H1 (cell line): ENCODE measurements at regions not wholly inside any gene's neighbourhood (a gene's known extent, or its start where the extent isn't known, plus 50 kb on each side); places are given as distances from the start of the nearest gene placed in this dataset.

Experiments
- CTCF ChIA-PET: fragments of 300-600 bp; sonication (Branson Sonifier 250); formaldehyde crosslinking; loops from one replicate; lab custom pipeline; 2021; ENCODE audit not compliant: partially characterized antibody; lab: Charles Lee
- POLR2A ChIA-PET: fragments of 300-600 bp; sonication (Branson Sonifier 250); formaldehyde crosslinking; loops from one replicate; lab custom pipeline; 2021; ENCODE audit warnings: inconsistent platforms; ENCODE audit not compliant: partially characterized antibody; lab: Charles Lee
- DNase-seq, 2 experiments: peaks; one replicate each; pipeline versions ENCODE4 v3.0.0 to v3.0.0-alpha.2; 2010 to 2022; ENCODE audit warnings: low spot score in 2 of 2, low read depth in 1 of 2, mixed read lengths in 1 of 2
- FAIRE-seq: peaks from 2 replicates; lab custom pipeline; 2011; peaks lifted over from hg19 to GRCh38; lab: Jason Lieb, UNC
- H2AFZ ChIP-seq: 2 replicates; pipeline ENCODE4 v1.8.1; 2012; ENCODE audit warnings: low read length, inconsistent platforms
- H2AK5ac ChIP-seq: 2 replicates; pipeline ENCODE4 v1.6.1; 2013; ENCODE audit warnings: low read depth, low read length
- H2BK120ac ChIP-seq: replicated peaks from 2 replicates; pipeline ENCODE3; 2013; ENCODE audit warnings: low read depth, low read length, inconsistent platforms
- H2BK12ac ChIP-seq: 2 replicates; pipeline ENCODE4 v1.6.1; 2013; ENCODE audit warnings: low read depth, low read length
- H2BK15ac ChIP-seq: 2 replicates; pipeline ENCODE4 v1.6.1; 2013; ENCODE audit warnings: low read length
- H2BK20ac ChIP-seq: 2 replicates; pipeline ENCODE4 v1.6.1; 2013; ENCODE audit warnings: low read length
- H2BK5ac ChIP-seq: 2 replicates; pipeline ENCODE4 v1.6.1; 2013; ENCODE audit warnings: low read depth, low read length
- H3K14ac ChIP-seq: 2 replicates; pipeline ENCODE4 v1.6.1; 2013; ENCODE audit warnings: inconsistent platforms; ENCODE audit not compliant: insufficient read length
- H3K18ac ChIP-seq: 2 replicates; pipeline ENCODE4 v1.6.1; 2013; ENCODE audit warnings: low read length; ENCODE audit errors: extremely low read depth
- H3K23ac ChIP-seq: 2 replicates; pipeline ENCODE4 v1.6.1; 2013; ENCODE audit warnings: inconsistent platforms; ENCODE audit not compliant: insufficient read length
- H3K23me2 ChIP-seq: 2 replicates; pipeline ENCODE4 v1.6.1; 2013; ENCODE audit warnings: low read depth, low read length
- H3K27ac ChIP-seq: 2 replicates; pipeline ENCODE4 v1.6.1; 2011; ENCODE audit warnings: low read depth, low read length, inconsistent platforms
- H3K27me3 ChIP-seq, 4 experiments: replicated peaks in 1 of 4; 1 replicate in 1 of 4; 2 replicates in 3 of 4; pipeline versions ENCODE4 v1.6.1 to v1.8.1; 2011 to 2013; ENCODE audit warnings: low read length in 3 of 4, mild to moderate bottlenecking in 3 of 4, inconsistent platforms in 2 of 4, mixed read lengths in 2 of 4, moderate library complexity in 1 of 4; ENCODE audit not compliant: control insufficient read depth in 3 of 4, insufficient read depth in 3 of 4; ENCODE audit errors: extremely low read depth in 1 of 4
- H3K36me3 ChIP-seq, 4 experiments: 2 replicates each; pipeline versions ENCODE4 v1.6.1 to v1.8.1; 2011 to 2013; ENCODE audit warnings: mild to moderate bottlenecking in 4 of 4, low read length in 3 of 4, moderate library complexity in 2 of 4, control low read depth in 1 of 4, inconsistent platforms in 1 of 4; ENCODE audit not compliant: insufficient read depth in 4 of 4, control insufficient read depth in 2 of 4
- H3K4ac ChIP-seq: replicated peaks from 2 replicates; pipeline ENCODE3; 2013; ENCODE audit warnings: low read length, low read depth, mixed read lengths, inconsistent platforms; ENCODE audit not compliant: insufficient read length
- H3K4me1 ChIP-seq, 4 experiments: replicated peaks in 1 of 4; 1 replicate in 1 of 4; 2 replicates in 3 of 4; pipeline versions ENCODE4 v1.6.1 to v1.8.1; 2011 to 2013; ENCODE audit warnings: low read length in 3 of 4, inconsistent platforms in 2 of 4, mixed read lengths in 1 of 4; ENCODE audit not compliant: insufficient read depth in 4 of 4, control insufficient read depth in 3 of 4
- H3K4me2 ChIP-seq, 2 experiments: 2 replicates each; pipeline versions ENCODE4 v1.6.1 to v1.8.1; 2011 to 2013; ENCODE audit warnings: low read depth in 2 of 2, low read length in 2 of 2, control low read depth in 1 of 2, inconsistent platforms in 1 of 2, mild to moderate bottlenecking in 1 of 2; ENCODE audit not compliant: insufficient read depth in 1 of 2
- H3K4me3 ChIP-seq, 4 experiments: fragments of 200-600, 300-600 bp in 1 of 4; sonication (generic), shearing (Covaris generic), sonication (Bioruptor Twin) in 1 of 4; 2 replicates each; pipeline versions ENCODE4 v1.5.1 to v1.8.1; 2011 to 2016; ENCODE audit warnings: low read length in 4 of 4, low read depth in 3 of 4, control low read depth in 2 of 4, inconsistent platforms in 2 of 4, mild to moderate bottlenecking in 2 of 4, mixed read lengths in 1 of 4, moderate library complexity in 1 of 4; ENCODE audit not compliant: insufficient read depth in 2 of 4; ENCODE audit errors: extremely low read depth in 1 of 4
- H3K56ac ChIP-seq: replicated peaks from 2 replicates; pipeline ENCODE3; 2013; ENCODE audit warnings: low read depth, mild to moderate bottlenecking, mixed read lengths, low read length, inconsistent platforms; ENCODE audit not compliant: insufficient read length
- H3K79me1 ChIP-seq: 2 replicates; pipeline ENCODE4 v1.6.1; 2013; ENCODE audit warnings: low read depth, low read length, control low read depth
- H3K79me2 ChIP-seq, 2 experiments: 2 replicates each; pipeline versions ENCODE4 v1.6.1 to v1.8.1; 2012 to 2013; ENCODE audit warnings: low read length in 2 of 2, mild to moderate bottlenecking in 2 of 2, inconsistent platforms in 1 of 2; ENCODE audit not compliant: insufficient read depth in 2 of 2, control insufficient read depth in 1 of 2
- H3K9ac ChIP-seq, 4 experiments: replicated peaks in 1 of 4; 1 replicate in 1 of 4; 2 replicates in 3 of 4; pipeline versions ENCODE4 v1.6.1 to v1.8.1; 2011 to 2013; ENCODE audit warnings: low read depth in 3 of 4, low read length in 3 of 4, control low read depth in 2 of 4, mild to moderate bottlenecking in 2 of 4, moderate library complexity in 2 of 4, inconsistent platforms in 1 of 4; ENCODE audit errors: extremely low read depth in 1 of 4
- H3K9me3 ChIP-seq, 2 experiments: 2 replicates each; pipeline versions ENCODE4 v1.6.1 to v1.8.1; 2012 to 2013; ENCODE audit warnings: mild to moderate bottlenecking in 2 of 2, moderate library complexity in 2 of 2, control low read depth in 1 of 2, inconsistent platforms in 1 of 2, low read depth in 1 of 2, low read length in 1 of 2, mixed read lengths in 1 of 2; ENCODE audit not compliant: insufficient read depth in 2 of 2
- H4K20me1 ChIP-seq, 2 experiments: replicated peaks in 1 of 2; 2 replicates each; pipeline versions ENCODE3 to v1.8.1; 2011 to 2013; ENCODE audit warnings: inconsistent platforms in 2 of 2, low read length in 2 of 2, mild to moderate bottlenecking in 1 of 2; ENCODE audit not compliant: insufficient read depth in 2 of 2, control insufficient read depth in 1 of 2
- H4K5ac ChIP-seq: 2 replicates; pipeline ENCODE4 v1.6.1; 2013; ENCODE audit warnings: low read length, low read depth, mixed read lengths, inconsistent platforms; ENCODE audit not compliant: insufficient read length
- H4K8ac ChIP-seq: 2 replicates; pipeline ENCODE4 v1.8.0; 2013; ENCODE audit warnings: mild to moderate bottlenecking, moderate library complexity, low read length, inconsistent platforms; ENCODE audit not compliant: insufficient read depth; ENCODE audit errors: extremely low read depth
- H4K91ac ChIP-seq: replicated peaks from 2 replicates; pipeline ENCODE3; 2013; ENCODE audit warnings: low read length, mixed read lengths, inconsistent platforms; ENCODE audit not compliant: insufficient read length
- ATF3 ChIP-seq: IDR thresholded peaks from 2 replicates; pipeline ENCODE4 v1.6.1; 2011; ENCODE audit warnings: low read depth, mild to moderate bottlenecking, low read length; ENCODE audit not compliant: insufficient read depth
- FOSL1 ChIP-seq: IDR thresholded peaks from 2 replicates; pipeline ENCODE4 v1.6.1; 2011; ENCODE audit warnings: mild to moderate bottlenecking, low read depth, low read length, moderate library complexity; ENCODE audit not compliant: insufficient read depth
- MAFK ChIP-seq: IDR thresholded peaks from 2 replicates; pipeline ENCODE4 v1.6.1; 2012; ENCODE audit warnings: low read depth, mild to moderate bottlenecking, improper control_type of control experiment, low read length
- NANOG ChIP-seq: IDR thresholded peaks from 2 replicates; pipeline ENCODE4 v1.6.1; 2011; ENCODE audit warnings: low read length, low read depth, mild to moderate bottlenecking, inconsistent platforms; ENCODE audit not compliant: insufficient read depth, poor library complexity, severe bottlenecking
- POLR2AphosphoS5 ChIP-seq: IDR thresholded peaks from 2 replicates; pipeline ENCODE4 v1.6.1; 2011; ENCODE audit warnings: low read depth, low read length
- RFX5 ChIP-seq: IDR thresholded peaks from 2 replicates; pipeline ENCODE4 v1.6.1; 2011; ENCODE audit warnings: low read depth, low read length, improper control_type of control experiment, borderline replicate concordance
- RNF2 ChIP-seq: fragments of 200-900, 300-1000 bp; sonication (generic); IDR thresholded peaks from 2 replicates; pipeline ENCODE4 v1.7.1; 2016; ENCODE audit warnings: borderline replicate concordance, low read depth, mild to moderate bottlenecking, antibody characterized with exemption, low read length; ENCODE audit not compliant: poor library complexity, severe bottlenecking; ENCODE audit errors: missing control alignments
- SAP30 ChIP-seq: fragments of 300-600 bp; sonication (generic); IDR thresholded peaks from 2 replicates; pipeline ENCODE4 v1.7.1; 2012; ENCODE audit warnings: low read length, moderate library complexity, mild to moderate bottlenecking, inconsistent platforms; ENCODE audit not compliant: insufficient read depth, insufficient replicate concordance
- SP4 ChIP-seq: IDR thresholded peaks from 2 replicates; pipeline ENCODE4 v1.6.1; 2012; ENCODE audit warnings: low read length, inconsistent platforms
- TAF7 ChIP-seq: optimal IDR thresholded peaks from 2 replicates; pipeline ENCODE3; 2011; ENCODE audit warnings: low read depth, mild to moderate bottlenecking, inconsistent platforms, low read length, moderate library complexity, borderline replicate concordance
- TBP ChIP-seq: IDR thresholded peaks from 2 replicates; pipeline ENCODE4 v1.6.1; 2011; ENCODE audit warnings: low read depth, low read length, improper control_type of control experiment
- ZNF274 ChIP-seq: IDR thresholded peaks from 2 replicates; pipeline ENCODE4 v1.7.0; 2012; ENCODE audit warnings: low read length, borderline replicate concordance; ENCODE audit errors: extremely low read depth
- whole genome bisulfite sequencing, 2 experiments: shearing (Covaris generic) in 1 of 2; methylation state at CpG; one replicate each; pipeline versions ENCODE4 v1.1.6 to v1.1.7; 2013 to 2015; ENCODE audit warnings: low lambda C conversion rate in 2 of 2, mixed read lengths in 2 of 2, inconsistent platforms in 1 of 2, low coverage in 1 of 2, missing lambda C conversion rate in 1 of 2; ENCODE audit not compliant: insufficient replicate concordance in 2 of 2, insufficient coverage in 1 of 2, insufficient read length in 1 of 2; ENCODE audit errors: extremely low coverage in 1 of 2, missing lambda C conversion rate in 1 of 2; 5-methylcytosine and 5-hydroxymethylcytosine counted together
- TF ChIP-seq, protein P1 (sequence below): IDR thresholded peaks from 2 replicates; pipeline ENCODE4 v1.6.1; 2012; ENCODE audit warnings: inconsistent platforms

GRCh38 chr14:98433436-98433835, 838.6 kb downstream of the BCL11B start:
- Histone ChIP-seq H3K9ac (no peak overlapping the region), H2BK5ac (no peak overlapping the region), H3K23ac (no peak overlapping the region), H3K14ac (no peak overlapping the region), H3K79me2 (no peaks in the 10 kb centered on the region), H2BK15ac (no peak overlapping the region), H4K8ac (no peak overlapping the region), H3K79me1 (no peaks in the 10 kb centered on the region), H2BK20ac (no peak overlapping the region), H2AK5ac (no peak overlapping the region), H3K4me2 (no peak overlapping the region), H4K5ac (no peak overlapping the region), H3K9me3 (peaks cover 3 to 8% of the 10 kb centered on the region in 2 experiments; a peak in 2 of 4 replicates), H3K4me1 (no peaks in the 10 kb centered on the region), H2AFZ (no peak overlapping the region), H3K27ac (no peak overlapping the region), H3K4me3 (no peak overlapping the region), H4K91ac (no peak overlapping the region), H3K23me2 (no peaks in the 10 kb centered on the region), H3K56ac (no peak overlapping the region), H3K27me3 (no peaks in the 10 kb centered on the region), H2BK12ac (no peak overlapping the region), H4K20me1 (no peaks in the 10 kb centered on the region), H3K36me3 (no peaks in the 10 kb centered on the region; a peak in 1 of 8 replicates), H3K18ac (no peak overlapping the region), H2BK120ac (no peak overlapping the region), H3K4ac (no peak overlapping the region)
- FAIRE-seq = no peak
- DNase-seq = no peak
- TF ChIP-seq RFX5 = no peak
- no peak for TF ChIP-seq FOSL1
- no peak for TF ChIP-seq ZNF274
- no peak for TF ChIP-seq NANOG
- TF ChIP-seq SAP30 = no peak
- TF ChIP-seq ATF3 = no peak
- no peak for TF ChIP-seq POLR2AphosphoS5
- no peak for TF ChIP-seq TAF7
- no peak for TF ChIP-seq SP4
- TF ChIP-seq, protein P1, sequence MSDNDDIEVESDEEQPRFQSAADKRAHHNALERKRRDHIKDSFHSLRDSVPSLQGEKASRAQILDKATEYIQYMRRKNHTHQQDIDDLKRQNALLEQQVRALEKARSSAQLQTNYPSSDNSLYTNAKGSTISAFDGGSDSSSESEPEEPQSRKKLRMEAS = no peak
- no peak for TF ChIP-seq TBP
- TF ChIP-seq RNF2 = no peak
- no peak for TF ChIP-seq MAFK
- CTCF ChIA-PET = no interaction called here
- 96% methylated on average over 4 of the region's 4 CpGs; no CpG with 5 or more reads in 1 of the 2 experiments for WGBS, 2 experiments
- POLR2A ChIA-PET = no interaction called here
